GM19452 (cell line): ENCODE measurements at regions not wholly inside any gene's neighbourhood (a gene's known extent, or its start where the extent isn't known, plus 50 kb on each side); places are given as distances from the start of the nearest gene placed in this dataset.
"Not testable (repeated sequence)": the region's sequence is repeated elsewhere in the genome, so short reads cannot be mapped to it uniquely, and the experiment has no call there.

ENCODE experiments used
- ATAC-seq: cut with Tn5 transposase; IDR thresholded peaks from one replicate; pipeline ENCODE4 v1.9.1; 2021; ENCODE audit not compliant: unreplicated experiment

DNA sequence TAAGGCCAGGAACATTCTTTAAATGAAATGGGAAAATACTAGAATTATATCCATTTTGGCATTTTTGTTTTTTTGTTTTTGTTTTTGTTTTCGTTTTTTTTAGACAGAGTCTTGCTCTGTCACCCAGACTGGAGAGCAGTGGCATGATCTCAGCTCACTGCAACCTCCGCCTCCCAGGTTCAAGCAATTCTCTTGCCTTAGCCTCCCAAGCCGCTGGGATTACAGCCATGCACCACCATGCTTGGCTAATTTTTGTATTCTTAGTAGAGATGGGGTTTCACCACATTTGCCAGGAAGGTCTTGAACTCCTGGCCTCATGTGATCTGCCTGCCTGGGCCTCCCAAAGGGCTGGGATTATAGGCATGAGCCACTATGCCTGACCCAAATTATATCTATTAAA lies 520.7 kb upstream of the RORB start:
- ATAC-seq: not testable (repeated sequence)

DNA sequence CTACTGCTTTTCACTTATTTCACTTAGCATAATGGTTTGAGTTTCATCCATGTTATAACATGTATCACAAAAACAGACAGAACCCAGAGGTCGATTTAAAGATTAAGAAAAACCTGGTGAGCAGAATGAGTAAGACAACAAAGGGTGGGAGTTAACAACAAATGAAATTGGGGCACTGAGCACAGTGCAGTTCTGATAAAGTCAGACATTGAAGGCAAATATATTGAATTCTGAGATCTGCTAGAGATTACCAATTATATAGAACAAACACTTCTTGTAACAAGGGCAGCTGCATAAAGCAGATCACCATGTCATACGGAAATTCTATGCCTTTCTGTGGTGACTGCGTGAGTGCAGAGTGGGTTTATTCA lies 517.3 kb upstream of the RORB start:
- ATAC-seq: no peak

DNA sequence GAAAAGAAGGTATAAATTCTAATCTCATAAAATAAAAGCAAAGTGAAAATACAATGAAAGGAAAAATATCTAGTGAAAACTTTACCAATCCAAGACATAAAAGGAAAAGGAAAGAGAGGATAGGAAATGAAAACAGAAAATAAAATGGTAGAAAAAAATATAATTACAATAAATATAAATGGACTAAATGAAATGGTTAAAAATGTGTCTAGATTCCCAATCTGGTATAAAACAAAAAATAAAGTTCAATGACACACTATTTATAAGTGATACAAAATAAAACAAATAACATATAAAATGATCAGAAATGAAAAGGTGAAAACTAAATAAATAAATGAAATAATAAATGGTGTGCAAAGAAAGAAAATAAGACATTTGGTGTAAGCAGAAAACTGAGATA lies 516.4 kb upstream of the RORB start:
- ATAC-seq: no peak

DNA sequence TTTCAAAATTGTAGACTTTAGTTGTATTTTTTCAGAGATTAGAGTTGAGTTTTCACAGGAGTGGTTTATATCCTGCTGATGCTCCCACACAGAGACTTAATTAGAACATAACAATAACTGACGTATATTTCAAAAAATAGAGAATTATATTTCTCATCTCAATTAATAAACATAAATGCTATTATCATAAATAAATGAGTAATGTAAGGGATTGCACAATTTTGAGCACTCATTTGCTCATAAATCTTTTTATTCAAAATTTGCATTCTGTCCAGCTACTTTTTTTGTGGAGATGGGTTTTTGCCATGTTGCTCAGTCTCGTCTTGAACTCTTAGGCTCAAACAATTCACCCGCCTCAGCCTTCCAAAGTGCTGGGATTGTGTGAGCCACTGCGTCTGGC lies 515.7 kb upstream of the RORB start:
- ATAC-seq: no peak

DNA sequence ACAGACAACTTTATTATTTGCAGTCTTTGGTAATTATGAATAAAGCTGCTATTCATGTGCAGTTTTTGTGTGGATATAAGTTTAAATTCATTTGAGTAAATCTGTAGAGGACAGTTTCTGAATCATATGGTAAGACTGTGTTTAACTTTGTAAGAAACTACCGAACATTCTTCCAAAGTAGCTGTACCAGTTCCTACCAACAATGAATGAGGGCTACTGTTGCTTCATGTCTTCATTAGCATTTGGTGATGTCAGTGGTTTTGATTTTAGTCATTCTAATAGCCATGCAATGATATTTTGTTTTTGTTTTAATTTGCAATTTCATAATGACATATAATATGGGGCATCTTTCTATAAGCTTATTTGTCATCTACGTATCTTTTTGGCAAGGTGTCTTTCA lies 501.3 kb upstream of the RORB start:
- no peak for ATAC-seq

DNA sequence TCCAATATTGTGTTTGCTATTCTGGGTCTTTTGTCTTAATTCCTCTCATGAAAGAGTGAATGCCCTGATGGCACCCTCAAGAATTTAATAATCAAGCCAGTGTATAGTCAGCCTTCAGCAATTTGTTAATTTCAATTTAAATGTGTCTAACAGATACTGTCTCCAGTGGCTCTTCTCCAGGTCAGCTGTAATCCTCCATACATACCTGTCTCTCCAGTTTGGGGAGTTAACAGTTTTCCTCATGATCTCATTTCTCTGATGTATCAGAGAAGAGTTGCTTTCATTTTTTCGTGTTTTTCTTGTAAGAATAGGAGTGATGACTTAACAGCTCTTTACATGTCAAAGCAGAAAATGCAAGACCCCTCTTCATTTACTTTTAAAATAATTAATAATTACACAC lies 500.3 kb upstream of the RORB start:
- ATAC-seq: no peak

DNA sequence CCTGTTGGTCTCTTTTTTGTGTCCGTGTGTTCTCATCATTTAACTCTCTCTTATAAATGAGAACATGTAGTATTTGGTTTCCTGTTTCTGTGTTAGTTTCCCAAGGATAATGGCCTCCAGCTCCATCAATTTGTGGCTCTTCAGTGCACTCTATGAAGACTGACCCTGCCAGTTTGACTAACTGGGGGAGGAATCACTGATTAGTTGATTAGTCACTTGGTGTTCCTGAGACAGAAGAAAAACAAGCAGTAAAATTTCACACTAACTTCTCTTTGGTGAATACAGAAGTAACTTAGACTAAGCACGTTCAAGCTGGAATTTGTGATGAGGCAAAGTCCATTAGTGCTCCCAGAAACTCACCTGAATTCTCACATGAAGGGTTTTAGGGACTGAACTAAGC lies 495.8 kb upstream of the RORB start:
- ATAC-seq: no peak

DNA sequence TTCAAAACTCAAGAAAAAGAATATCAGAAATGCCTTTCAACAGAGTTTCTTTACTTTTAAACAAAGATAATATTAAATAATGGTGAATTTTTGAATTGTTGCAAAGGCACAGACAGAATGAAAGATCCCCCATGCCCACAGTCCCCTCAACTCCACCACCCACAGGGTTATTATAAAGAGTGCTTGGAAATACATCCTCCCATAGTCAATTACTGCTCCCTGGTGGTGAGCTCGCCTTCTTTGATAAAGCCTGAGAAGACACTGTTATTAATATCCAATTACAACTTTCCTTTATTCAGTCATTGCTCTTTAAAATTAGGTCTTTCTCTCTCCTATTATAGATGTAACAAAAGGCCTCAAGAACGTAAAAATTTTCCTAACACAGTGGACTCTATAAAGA lies 490.2 kb upstream of the RORB start:
- ATAC-seq: no peak

DNA sequence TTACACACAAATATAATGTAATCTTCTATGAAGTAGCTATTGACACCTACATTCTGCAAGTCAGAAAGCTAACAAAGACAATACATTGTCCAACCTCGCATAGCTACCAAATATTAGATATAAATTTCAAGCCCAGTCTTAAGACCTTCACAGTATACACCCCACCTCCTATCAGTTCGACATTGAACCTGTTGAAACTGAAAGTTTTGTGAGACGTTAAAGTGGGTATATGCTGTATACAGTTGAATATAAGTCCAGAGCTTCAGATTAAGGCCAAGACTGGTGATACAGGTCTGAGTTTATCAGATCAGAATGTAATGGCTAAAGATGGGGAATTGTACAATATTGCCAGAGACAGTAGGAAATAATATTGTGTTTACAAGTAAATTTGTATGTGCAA lies 489.3 kb upstream of the RORB start:
- no peak for ATAC-seq

DNA sequence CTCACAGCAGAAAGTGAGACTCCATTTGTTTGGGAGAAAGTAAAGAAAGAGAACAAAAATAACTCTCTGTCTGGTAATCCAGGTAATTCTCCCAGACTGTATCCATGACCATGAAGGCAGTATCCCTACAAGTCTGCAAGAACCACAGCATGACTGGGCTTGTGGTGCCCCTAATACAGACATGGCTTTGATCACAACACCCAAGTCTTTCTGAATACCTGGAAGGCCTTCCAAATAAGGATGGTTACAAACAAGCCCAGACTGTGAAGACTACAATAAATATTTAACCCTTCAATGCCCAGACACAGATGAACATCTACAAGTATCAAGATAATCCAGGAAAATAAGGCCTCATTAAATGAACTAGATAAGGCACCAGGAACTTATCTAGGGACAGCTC lies 481.1 kb upstream of the RORB start:
- no peak for ATAC-seq

DNA sequence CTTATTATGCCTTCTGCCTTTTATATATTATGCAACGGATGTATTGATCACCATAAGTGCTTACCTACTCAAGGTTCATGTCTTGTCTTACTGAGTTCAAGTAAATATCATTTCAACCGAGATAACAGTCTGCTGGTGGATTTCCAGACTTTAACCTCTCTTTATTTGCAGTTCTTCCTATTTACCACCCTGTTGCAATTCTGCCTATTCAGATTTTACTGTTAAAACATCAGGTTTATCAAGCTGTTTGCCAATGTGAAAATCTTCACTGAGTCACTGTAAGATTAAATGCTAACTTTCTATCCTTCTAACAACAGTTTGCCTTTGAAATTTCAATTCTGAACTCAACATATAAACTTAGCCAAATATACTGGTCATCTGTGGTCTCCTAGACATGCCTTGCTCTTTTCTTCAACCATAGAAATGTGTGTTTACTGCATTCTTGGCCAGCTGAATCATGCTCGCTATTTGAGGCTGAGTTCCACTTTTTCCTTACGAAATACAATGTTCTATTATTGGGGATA lies 471.7 kb upstream of the RORB start:
- ATAC-seq: no peak

DNA sequence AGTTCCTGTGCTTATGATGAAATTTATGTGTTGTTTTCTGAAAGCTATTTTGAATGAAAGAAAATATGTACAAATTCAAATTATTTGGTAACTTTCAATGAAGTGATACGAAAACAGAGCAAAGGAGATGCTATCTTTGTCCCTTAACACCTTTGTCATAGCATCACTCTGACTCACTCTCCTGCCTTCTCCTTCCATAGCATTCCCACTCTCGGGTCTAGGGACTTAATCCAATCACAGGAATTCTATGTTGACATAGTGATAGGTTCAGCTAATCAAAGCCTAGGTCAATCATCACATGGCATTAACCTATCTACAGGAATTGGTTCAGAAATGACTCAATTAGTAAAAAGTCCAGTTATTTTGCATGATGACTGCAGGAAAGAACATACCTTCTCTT lies 464.7 kb upstream of the RORB start:
- ATAC-seq: no peak

DNA sequence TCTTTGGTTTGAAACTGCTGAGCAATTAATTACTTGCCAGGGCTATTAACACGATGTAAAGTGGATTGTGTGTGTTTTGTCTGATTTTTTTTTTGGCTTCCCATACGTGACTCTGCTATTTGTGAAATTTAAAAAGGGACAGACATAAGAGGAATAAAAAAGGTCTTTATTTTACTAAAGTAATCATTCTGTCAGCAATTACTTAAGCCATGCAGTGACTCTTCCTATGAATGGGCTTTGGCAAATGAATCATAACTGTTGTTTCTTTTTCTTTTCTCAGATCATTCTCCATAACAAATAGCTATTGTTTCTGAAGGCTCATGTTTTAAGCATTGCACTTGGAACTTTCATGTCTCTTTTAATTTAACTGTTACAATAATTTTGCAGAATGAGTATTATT lies 461.3 kb upstream of the RORB start:
- no peak for ATAC-seq

DNA sequence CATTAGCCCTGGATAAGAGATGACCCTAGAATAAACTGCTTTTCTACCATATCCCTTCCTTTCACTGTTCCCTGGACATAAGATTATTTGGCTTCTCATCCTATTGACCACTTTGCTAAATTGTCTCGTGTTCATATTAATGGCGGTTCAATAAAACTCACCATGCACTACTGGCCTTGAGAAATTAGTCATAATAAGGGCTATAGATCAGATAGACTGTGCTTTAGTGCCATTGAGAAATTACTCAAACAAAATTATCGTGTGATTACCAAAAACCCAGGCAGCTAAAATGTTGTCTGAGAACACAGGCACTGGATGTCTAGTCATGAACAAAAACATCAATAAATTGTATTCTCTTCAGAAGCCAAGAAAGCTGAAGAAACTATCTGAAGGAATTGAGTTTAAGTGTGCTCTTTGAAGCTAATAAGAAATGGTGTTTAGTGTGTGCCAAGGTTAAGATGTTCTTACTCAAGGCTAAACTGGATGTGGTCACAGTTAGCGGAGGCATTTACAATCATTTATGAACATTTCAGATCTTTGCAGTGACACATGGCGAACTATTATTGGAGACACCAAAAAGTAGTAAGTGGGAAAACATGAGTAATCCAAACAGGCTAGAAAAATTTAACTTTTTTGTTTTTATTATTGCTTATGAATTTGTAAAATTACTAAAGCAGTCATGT lies 460.4 kb upstream of the RORB start:
- peak; percentile 74 for ATAC-seq

DNA sequence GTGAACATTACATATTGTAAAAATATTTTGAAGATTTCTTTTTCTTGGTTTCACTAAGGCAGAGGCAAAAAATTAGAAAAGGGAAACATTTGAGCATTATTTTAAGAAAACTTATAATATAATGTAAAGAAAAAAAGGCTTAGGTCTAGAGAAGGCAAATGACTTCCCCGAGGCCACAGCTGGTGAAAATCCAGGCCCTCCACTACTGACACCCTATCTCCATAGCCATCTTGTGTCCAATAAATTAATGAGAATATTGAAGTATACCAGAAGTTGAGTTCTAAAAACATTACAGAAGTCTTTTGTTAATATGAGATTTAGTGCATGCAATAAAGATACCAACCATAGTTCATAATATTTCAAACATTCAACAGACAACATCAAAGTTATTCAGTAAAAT lies 459.9 kb upstream of the RORB start:
- ATAC-seq: no peak

DNA sequence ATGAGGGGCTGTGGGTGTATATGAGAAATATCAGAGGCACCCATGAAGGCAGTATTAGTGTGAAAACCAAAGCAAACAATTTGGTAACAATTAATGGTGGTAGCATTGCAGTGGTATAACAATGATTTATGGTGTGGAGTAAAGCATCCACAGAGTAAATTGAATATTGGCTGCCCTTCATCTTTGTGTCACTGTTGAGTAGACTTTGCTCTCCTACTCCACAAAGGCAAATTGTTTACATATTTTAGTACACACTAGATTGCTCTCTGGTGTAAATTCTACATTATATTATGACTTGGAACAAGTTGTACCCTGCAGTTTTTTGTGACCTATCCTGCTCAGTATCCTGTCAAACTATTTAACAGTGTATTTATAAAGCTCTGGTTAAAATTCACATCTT lies 455.5 kb upstream of the RORB start:
- no peak for ATAC-seq

DNA sequence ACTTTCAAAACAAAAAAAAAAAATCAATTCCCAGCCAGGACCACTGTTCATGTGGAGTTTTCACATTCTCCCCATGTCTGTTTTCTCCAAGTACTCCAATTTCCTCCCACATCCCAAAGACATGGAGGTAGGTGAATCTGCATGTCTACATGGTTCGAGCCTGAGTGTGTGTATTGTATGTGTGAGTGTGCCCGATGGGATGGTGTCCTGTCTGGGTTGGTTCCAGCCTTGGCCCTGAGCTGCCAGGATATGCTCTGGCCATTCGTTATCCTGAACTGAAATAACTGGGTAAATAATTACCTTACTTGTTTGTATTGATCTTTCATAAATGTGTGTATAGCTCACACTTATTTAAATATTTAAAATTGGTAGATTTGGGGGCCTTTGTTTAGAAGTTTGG lies 452.3 kb upstream of the RORB start:
- no peak for ATAC-seq

DNA sequence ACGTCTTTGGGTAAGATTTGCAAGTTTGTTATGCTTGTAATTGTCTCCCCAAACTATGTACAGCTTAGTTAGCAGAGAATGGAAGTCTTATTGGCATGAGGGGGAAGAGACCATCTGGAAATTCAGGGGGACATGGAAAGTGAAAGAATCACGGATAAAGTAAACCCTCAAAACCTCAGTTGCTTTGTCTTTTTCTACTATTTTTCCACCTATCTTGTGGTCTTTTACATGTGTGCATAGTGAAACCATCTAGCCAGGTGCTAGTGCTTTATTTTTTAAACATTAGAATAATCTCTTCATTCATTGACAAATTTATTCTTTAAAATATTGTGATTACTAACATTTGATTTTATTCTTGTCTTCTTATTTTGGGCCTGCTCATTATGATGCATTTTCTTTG lies 441.1 kb upstream of the RORB start:
- no peak for ATAC-seq

DNA sequence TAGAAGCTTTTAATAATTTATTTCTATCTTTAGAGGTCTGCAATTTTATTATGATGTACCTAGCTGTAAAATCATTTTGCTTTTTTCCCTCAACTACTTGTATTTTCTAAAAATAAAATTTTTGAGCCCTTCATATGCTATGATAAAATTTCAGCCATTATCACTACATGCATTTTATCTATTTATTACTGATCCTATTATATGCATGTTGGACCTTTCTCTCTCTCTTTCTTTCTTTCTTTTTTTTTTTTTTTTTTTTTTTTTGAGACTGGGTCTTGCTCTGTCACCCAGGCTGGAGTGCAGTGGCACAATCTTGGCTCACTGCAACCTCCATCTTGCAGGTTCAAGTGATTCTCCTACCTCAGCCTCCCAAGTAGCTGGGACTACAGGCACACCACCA lies 440.1 kb upstream of the RORB start:
- ATAC-seq: not testable (repeated sequence)

DNA sequence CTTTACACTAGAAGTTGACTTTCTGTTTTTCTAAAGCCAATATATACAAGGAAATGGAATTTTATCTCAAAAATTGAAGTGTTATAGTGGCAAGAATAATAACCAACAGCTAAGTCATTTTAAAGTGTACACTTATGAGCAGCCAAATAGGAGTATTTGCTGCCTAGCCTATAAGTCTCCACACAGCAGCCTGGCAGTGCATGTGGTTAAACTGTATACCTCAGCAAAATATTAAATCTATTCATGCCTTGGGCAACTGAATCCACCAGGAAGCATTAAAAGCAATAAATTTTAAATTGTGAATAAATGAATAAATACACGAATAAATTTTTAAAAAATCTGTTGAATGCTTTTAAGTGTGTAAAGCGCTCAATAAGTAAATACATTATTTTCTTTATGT lies 432.4 kb upstream of the RORB start:
- ATAC-seq: no peak

DNA sequence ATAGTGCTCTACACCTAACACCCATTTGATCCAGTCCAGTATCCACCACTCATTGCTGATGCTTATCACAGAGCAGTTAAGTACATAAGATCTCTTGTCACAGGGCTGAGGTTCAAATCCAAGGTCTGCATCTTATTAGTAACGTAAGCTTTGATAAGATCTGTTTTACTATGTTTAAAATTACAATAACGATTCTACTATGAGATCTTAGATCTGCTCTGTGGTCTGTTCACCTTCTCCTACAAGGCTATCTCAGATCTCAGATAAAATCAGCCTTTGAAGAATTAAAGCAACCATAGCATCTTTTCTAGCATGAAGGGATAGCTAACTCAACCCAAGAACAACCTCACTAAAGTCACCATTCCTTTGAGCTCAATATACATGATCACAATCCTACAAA lies 431.0 kb upstream of the RORB start:
- ATAC-seq: no peak

DNA sequence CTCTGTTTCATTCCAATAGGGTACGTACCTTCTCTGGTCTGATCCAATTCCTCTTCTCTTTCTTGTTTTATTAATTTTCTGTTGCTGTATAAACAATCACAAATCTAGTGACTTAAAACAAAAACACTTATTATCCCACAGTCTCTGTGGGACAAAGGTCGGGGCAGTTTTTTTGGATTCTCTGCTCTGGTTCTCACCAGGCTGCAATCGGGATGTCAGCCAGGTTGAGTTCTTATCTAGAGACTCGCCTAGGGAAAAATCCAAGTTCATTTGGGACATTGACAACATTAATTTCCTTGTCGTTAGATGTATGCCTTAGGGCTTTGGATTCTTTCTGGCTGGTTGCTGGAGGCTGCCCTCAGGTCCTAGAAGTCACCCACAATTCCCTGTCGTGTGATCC lies 430.5 kb upstream of the RORB start:
- no peak for ATAC-seq

DNA sequence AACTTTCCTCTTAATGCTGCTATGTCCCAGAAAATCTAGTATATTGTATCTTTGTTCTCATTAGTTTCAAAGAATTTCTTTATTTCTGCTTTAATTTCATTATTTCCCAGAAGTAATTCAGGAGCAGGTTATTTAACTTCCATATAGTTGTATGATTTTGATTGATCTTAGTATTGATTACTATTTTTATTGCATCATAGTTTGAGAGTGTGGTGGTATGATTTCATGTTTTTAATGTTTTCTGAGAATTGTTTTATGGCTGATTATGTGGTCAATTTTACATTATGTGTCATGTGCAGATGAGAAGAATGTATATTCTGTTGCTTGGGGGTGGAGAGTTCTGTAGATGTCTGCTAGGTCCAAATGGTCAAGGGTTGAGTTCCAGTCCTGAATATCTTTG lies 425.6 kb upstream of the RORB start:
- no peak for ATAC-seq

DNA sequence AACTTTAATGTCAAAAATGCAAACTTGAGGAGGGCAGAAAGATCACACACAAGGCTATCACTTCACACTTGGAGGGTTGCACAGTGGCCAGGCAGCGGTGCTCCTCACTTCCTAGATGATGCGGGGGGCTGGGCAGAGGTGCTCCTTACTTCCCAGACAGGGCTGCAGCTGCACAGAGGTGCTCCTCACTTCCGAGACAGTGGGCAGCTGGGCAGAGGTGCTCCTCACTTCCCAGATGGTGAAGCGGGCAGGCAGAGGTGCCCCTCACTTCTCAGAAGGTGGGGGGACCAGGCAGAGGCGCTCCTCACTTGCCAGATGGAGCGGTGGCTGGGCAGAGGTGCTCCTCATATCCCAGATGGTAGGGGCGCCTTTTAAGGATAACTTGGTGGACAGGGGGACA lies 423.2 kb upstream of the RORB start:
- ATAC-seq: no peak
